ENCODE measurements at regions not wholly inside any gene's neighbourhood (a gene's known extent, or its start where the extent isn't known, plus 50 kb on each side); places are given as distances from the start of the nearest gene placed in this dataset.

- TF ChIP-seq YEATS4 (CRISPR knock-in tag; IDR thresholded peaks at IDR 0.05; ENCODE audit: borderline replicate concordance) = no peak
- no peak for TF ChIP-seq YY1 (IDR thresholded peaks at IDR 0.05; ENCODE audit: insufficient read depth, insufficient replicate concordance, low read depth, low read length)
- TF ChIP-seq NFE2L1 (CRISPR knock-in tag; IDR thresholded peaks at IDR 0.05; ENCODE audit: borderline replicate concordance) = no peak
- no peak for TF ChIP-seq ZNF331 (CRISPR knock-in tag; IDR thresholded peaks at IDR 0.05)
- no peak for TF ChIP-seq ZFYVE20 (CRISPR knock-in tag; IDR thresholded peaks at IDR 0.05; ENCODE audit: borderline replicate concordance, low read depth)
- TF ChIP-seq NFATC3 (CRISPR knock-in tag; IDR thresholded peaks at IDR 0.05) = no peak
- no peak for TF ChIP-seq MEIS1 (CRISPR knock-in tag; IDR thresholded peaks at IDR 0.05; ENCODE audit: borderline replicate concordance)
- no peak for TF ChIP-seq NAIF1 (CRISPR knock-in tag; IDR thresholded peaks at IDR 0.05; ENCODE audit: borderline replicate concordance)
- TF ChIP-seq ZNF577 (CRISPR knock-in tag; IDR thresholded peaks at IDR 0.05; ENCODE audit: borderline replicate concordance, low read depth) = no peak
- no peak for TF ChIP-seq NR2C2 (CRISPR knock-in tag; IDR thresholded peaks at IDR 0.05; ENCODE audit: borderline replicate concordance)
- no peak for TF ChIP-seq ZNF546 (CRISPR knock-in tag; conservative IDR thresholded peaks at IDR 0.05)
- no peak for TF ChIP-seq RNF2 (conservative IDR thresholded peaks at IDR 0.05; ENCODE audit: low read depth)
Measured at GRCh38 chr3:168914662-168915061, 748.9 kb downstream of the MECOM start (continued).

DNA sequence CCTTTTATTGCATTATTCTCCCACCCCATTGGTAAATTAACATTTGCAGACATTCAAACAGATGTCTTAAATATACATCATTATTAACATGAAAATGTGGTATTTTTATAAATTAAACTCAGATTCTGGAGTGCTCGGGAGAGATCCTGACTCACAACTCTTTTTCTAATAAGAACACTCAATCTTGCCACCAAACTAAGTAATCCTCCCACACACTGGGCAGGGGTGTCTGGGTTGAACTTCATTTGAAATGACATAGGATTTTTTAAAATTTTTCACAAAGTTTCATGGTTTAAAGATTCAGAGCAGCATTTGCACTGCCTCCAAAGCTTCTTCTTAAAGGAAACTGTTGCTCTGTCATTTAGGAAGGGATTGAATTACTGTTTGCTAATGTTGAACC, 754.3 kb downstream of the MECOM start:
- FAIRE-seq = no peak
- Histone ChIP-seq H4K20me1 (ENCODE audit: insufficient read depth, low read length) (no peaks in the 10 kb centered on the region), H3K27ac (ENCODE audit: extremely low read length, insufficient read depth, low read length) (no peak overlapping the region), H3K4me2 (ENCODE audit: low read depth, low read length) (no peak overlapping the region), H3K9ac (ENCODE audit: insufficient read depth, low read depth, low read length) (no peak overlapping the region), H3K36me3 (replicated peaks in 1 of 2; ENCODE audit: control insufficient read depth in 1 of 2, insufficient read depth in 2 of 2, low read length in 2 of 2) (no peaks in the 10 kb centered on the region), H3K4me1 (ENCODE audit: insufficient read depth, low read length) (no peaks in the 10 kb centered on the region), H3K79me2 (ENCODE audit: insufficient read depth, low read length) (no peaks in the 10 kb centered on the region), H3K27me3 (ENCODE audit: control insufficient read depth in 1 of 2, insufficient read depth in 2 of 2, low read length in 2 of 2) (no peaks in the 10 kb centered on the region), H3K4me3 (replicated peaks in 1 of 3; ENCODE audit: insufficient read depth in 1 of 3, low read depth in 2 of 3, low read length in 3 of 3) (no peak overlapping the region), H3K9me3 (ENCODE audit: low read length) (no peaks in the 10 kb centered on the region), H2AFZ (ENCODE audit: low read length) (no peak overlapping the region)
- intact Hi-C loops (cut with micrococcal nuclease; ENCODE audit: unreplicated experiment) = no loop called here
- no peak for DNase-seq (ENCODE audit: low spot score)
- no TSS peak for BruUV-seq (replicated peaks)
- in situ Hi-C loops (cut with HindIII; ENCODE audit: extremely low pct_ligation_motif_present, low pct_unique_long_range_greater_than_20kb) = no loop called here
- POLR2A ChIA-PET = no interaction called here
- CTCF ChIA-PET (ENCODE audit: low intra/inter-chr PET ratio, low total read pairs) = no interaction called here
- no peak for TF ChIP-seq ZNF282 (IDR thresholded peaks at IDR 0.05; ENCODE audit: partially characterized antibody)
- no peak for TF ChIP-seq THYN1 (CRISPR knock-in tag; IDR thresholded peaks at IDR 0.05; ENCODE audit: borderline replicate concordance, low read depth)
- no peak for TF ChIP-seq ZNF576 (CRISPR knock-in tag; IDR thresholded peaks at IDR 0.05)
- TF ChIP-seq CHD2 (IDR thresholded peaks at IDR 0.05; ENCODE audit: low read depth, low read length) = no peak
- TF ChIP-seq AFF4 (CRISPR knock-in tag; IDR thresholded peaks at IDR 0.05) = no peak
- TF ChIP-seq NFYC (CRISPR knock-in tag; IDR thresholded peaks at IDR 0.05) = no peak
- TF ChIP-seq RAD21 (CRISPR knock-in tag; IDR thresholded peaks at IDR 0.05) = no peak
- WGBS (ENCODE audit: low lambda C conversion rate) = 70% methylated on average over 1 of the region's 1 CpG
- no peak for ATAC-seq
